Smooth muscle cell (in vitro differentiated cells): ENCODE measurements at regions not wholly inside any gene's neighbourhood (a gene's known extent, or its start where the extent isn't known, plus 50 kb on each side); places are given as distances from the start of the nearest gene placed in this dataset.

ENCODE experiments used
- DNase-seq: peaks from one replicate; lab custom pipeline; 2025; ENCODE audit not compliant: unreplicated experiment; lab: John Stamatoyannopoulos, UW
- H2AFZ ChIP-seq: fragments of 200-600 bp; sonication (generic); 2 replicates; pipeline ENCODE4 v1.6.0; 2016; ENCODE audit warnings: antibody characterized with exemption, low read depth, mild to moderate bottlenecking
- H3F3A ChIP-seq: fragments of 200-600 bp; sonication (generic); 2 replicates; pipeline ENCODE4 v1.6.0; 2017; ENCODE audit warnings: antibody characterized with exemption, low read depth
- H3K27ac ChIP-seq: fragments of 200-600 bp; sonication (generic); 2 replicates; pipeline ENCODE4 v1.5.1; 2016; ENCODE audit warnings: low read depth, mild to moderate bottlenecking
- H3K27me3 ChIP-seq: fragments of 200-600 bp; sonication (generic); 2 replicates; pipeline ENCODE4 v1.6.1; 2016; ENCODE audit warnings: low read depth, mild to moderate bottlenecking
- H3K36me3 ChIP-seq: fragments of 200-600 bp; sonication (generic); 2 replicates; pipeline ENCODE4 v1.5.1; 2016; ENCODE audit warnings: low read depth
- H3K4me1 ChIP-seq: fragments of 200-600 bp; sonication (generic); 2 replicates; pipeline ENCODE4 v1.5.1; 2016; ENCODE audit warnings: low read depth
- H3K4me2 ChIP-seq: fragments of 200-600 bp; sonication (generic); 2 replicates; pipeline ENCODE4 v1.6.0; 2016; ENCODE audit warnings: mild to moderate bottlenecking
- H3K4me3 ChIP-seq: fragments of 200-600 bp; sonication (generic); 2 replicates; pipeline ENCODE4 v1.5.1; 2016; ENCODE audit warnings: mild to moderate bottlenecking
- H3K79me2 ChIP-seq: fragments of 200-600 bp; sonication (generic); 2 replicates; pipeline ENCODE4 v1.6.0; 2016; ENCODE audit warnings: low read depth, mild to moderate bottlenecking
- H3K9ac ChIP-seq: fragments of 200-600 bp; sonication (generic); 2 replicates; pipeline ENCODE4 v1.6.0; 2016; ENCODE audit warnings: low read depth
- H3K9me3 ChIP-seq: fragments of 200-600 bp; sonication (generic); replicated peaks from 2 replicates; pipeline ENCODE4 v1.5.1; 2016; ENCODE audit warnings: low read depth
- H4K20me1 ChIP-seq: fragments of 200-600 bp; sonication (generic); 2 replicates; pipeline ENCODE4 v1.6.0; 2016; ENCODE audit warnings: low read depth
- CTCF ChIP-seq: fragments of 200-600 bp; sonication (generic); IDR thresholded peaks from 2 replicates; pipeline ENCODE4 v1.5.1; 2017; ENCODE audit warnings: borderline replicate concordance, mild to moderate bottlenecking, antibody characterized with exemption; ENCODE audit not compliant: insufficient read depth, poor library complexity, severe bottlenecking
- WGBS: methylation state at CpG from one replicate; pipeline ENCODE4 v1.1.7; 2016; ENCODE audit warnings: low lambda C conversion rate; 5-methylcytosine and 5-hydroxymethylcytosine counted together

DNA sequence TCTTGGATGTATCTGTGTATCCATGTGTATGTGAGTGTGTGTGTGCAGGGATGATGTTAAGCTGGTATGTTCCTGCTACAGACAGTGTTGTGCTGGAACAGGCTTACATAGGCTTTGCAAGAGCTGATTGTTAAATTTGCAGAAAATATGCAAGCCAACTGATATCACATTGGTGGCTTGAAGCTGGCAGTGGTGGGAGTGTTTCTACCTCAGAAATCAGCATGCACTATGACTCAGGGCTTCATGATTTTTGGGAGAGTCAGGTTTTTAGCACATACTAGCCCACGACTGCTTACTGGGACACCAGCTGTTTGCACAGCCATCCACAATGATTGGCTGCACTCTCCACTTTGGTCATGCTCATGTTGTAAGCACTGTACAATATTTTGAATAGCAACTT, 261.8 kb downstream of the DHX15 start:
- WGBS = 26% methylated on average over 1 of the region's 1 CpG
- no peaks in the 10 kb centered on the region for H3K9me3 ChIP-seq
- no peak overlapping the region for H2AFZ ChIP-seq
- H3K27me3 ChIP-seq = peaks cover 3% of the 10 kb centered on the region
- no peaks in the 10 kb centered on the region for H3K36me3 ChIP-seq
- H3K27ac ChIP-seq = no peak overlapping the region
- no peaks in the 10 kb centered on the region for H3F3A ChIP-seq
- no peak overlapping the region for H3K4me2 ChIP-seq
- DNase-seq = no peak
- H4K20me1 ChIP-seq = no peaks in the 10 kb centered on the region
- no peak overlapping the region for H3K9ac ChIP-seq
- H3K4me1 ChIP-seq = peaks cover 31% of the 10 kb centered on the region
- no peaks in the 10 kb centered on the region for H3K79me2 ChIP-seq
- no peak overlapping the region for H3K4me3 ChIP-seq
- no peak for TF ChIP-seq CTCF

GRCh38 chr4:24321616-24322015, 262.7 kb downstream of the DHX15 start:
- no peaks in the 10 kb centered on the region for H3K36me3 ChIP-seq
- no peaks in the 10 kb centered on the region for H3K9me3 ChIP-seq
- H3K4me3 ChIP-seq = no peak overlapping the region
- TF ChIP-seq CTCF = no peak
- H3K27ac ChIP-seq = no peak overlapping the region
- no peak overlapping the region for H3K9ac ChIP-seq
- no peak for DNase-seq
- H3K27me3 ChIP-seq = peaks cover 3% of the 10 kb centered on the region
- H3F3A ChIP-seq = no peaks in the 10 kb centered on the region
- no peak overlapping the region for H3K4me2 ChIP-seq
- H3K4me1 ChIP-seq = peaks cover 31% of the 10 kb centered on the region
- no peak overlapping the region for H2AFZ ChIP-seq
- no peaks in the 10 kb centered on the region for H4K20me1 ChIP-seq
- WGBS = 52% methylated on average over 6 of the region's 6 CpGs
- H3K79me2 ChIP-seq = no peaks in the 10 kb centered on the region

GRCh38 chr4:24321131-24321530, 263.2 kb downstream of the DHX15 start:
- Histone ChIP-seq H3K4me3 (no peak overlapping the region), H3F3A (no peaks in the 10 kb centered on the region), H3K4me1 (peaks cover 31% of the 10 kb centered on the region), H3K9me3 (no peaks in the 10 kb centered on the region), H3K27me3 (peaks cover 3% of the 10 kb centered on the region), H2AFZ (no peak overlapping the region), H3K79me2 (no peaks in the 10 kb centered on the region), H3K27ac (no peak overlapping the region), H3K36me3 (no peaks in the 10 kb centered on the region), H3K9ac (no peak overlapping the region), H4K20me1 (no peaks in the 10 kb centered on the region), H3K4me2 (no peak overlapping the region)
- DNase-seq = no peak
- TF ChIP-seq CTCF = no peak
- 78% methylated on average over 6 of the region's 6 CpGs for WGBS

- Histone ChIP-seq H3K9ac (no peak overlapping the region), H3K4me3 (no peak overlapping the region), H3K4me1 (peaks cover 31% of the 10 kb centered on the region), H3K9me3 (no peaks in the 10 kb centered on the region), H3F3A (no peaks in the 10 kb centered on the region), H3K27ac (no peak overlapping the region), H3K27me3 (peaks cover 3% of the 10 kb centered on the region), H2AFZ (no peak overlapping the region), H4K20me1 (no peaks in the 10 kb centered on the region), H3K79me2 (no peaks in the 10 kb centered on the region), H3K4me2 (no peak overlapping the region), H3K36me3 (no peaks in the 10 kb centered on the region)
- no peak for TF ChIP-seq CTCF
- WGBS = 65% methylated on average over 5 of the region's 5 CpGs
- no peak for DNase-seq
These were observed 265.0 kb downstream of the DHX15 start for GRCh38 chr4:24319387-24319786.
